Posterior vena cava (tissue), 2 donors: ENCODE measurements at regions not wholly inside any gene's neighbourhood (a gene's known extent, or its start where the extent isn't known, plus 50 kb on each side); places are given as distances from the start of the nearest gene placed in this dataset.

Source experiments
- DNase-seq: peaks from one replicate; pipeline ENCODE4 v3.0.0-alpha.2; 2020; ENCODE audit warnings: low spot score
- intact Hi-C, 2 donors: fragments of 100-400 bp; cut with DNase I; formaldehyde crosslinking; loops; one replicate each; pipeline versions ENCODE4 v1.14.1 to v1.14.2; 2022 to 2023
- donor health status: DM: yes; HTN: yes; CAD: no.
- donor health status: DM: yes; HTN: yes; CAD: no.

- intact Hi-C loops = no loop called here
- no peak for DNase-seq
Observed at GRCh38 chr6:90439586-90439985, 142.9 kb upstream of the BACH2 start.

DNA sequence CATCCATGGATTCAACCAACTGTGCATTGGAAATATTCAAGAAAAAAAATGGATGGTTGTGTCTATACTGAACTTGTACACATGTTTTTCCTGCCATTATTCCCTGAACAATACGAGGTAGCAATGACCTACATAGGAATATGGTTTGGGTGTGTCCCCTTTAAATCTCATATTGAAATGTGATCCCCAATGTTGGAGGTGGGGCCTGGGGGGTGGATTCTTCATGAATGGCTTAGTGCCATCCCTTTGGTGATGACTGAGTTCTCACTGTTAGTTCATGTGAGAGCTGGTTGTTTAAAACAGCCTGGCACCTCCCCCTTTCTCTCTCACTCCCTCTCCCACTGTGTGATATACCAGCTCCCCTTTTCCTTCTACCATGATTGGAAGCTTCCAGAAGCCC, 139.8 kb upstream of the BACH2 start:
- no peak for DNase-seq

DNA sequence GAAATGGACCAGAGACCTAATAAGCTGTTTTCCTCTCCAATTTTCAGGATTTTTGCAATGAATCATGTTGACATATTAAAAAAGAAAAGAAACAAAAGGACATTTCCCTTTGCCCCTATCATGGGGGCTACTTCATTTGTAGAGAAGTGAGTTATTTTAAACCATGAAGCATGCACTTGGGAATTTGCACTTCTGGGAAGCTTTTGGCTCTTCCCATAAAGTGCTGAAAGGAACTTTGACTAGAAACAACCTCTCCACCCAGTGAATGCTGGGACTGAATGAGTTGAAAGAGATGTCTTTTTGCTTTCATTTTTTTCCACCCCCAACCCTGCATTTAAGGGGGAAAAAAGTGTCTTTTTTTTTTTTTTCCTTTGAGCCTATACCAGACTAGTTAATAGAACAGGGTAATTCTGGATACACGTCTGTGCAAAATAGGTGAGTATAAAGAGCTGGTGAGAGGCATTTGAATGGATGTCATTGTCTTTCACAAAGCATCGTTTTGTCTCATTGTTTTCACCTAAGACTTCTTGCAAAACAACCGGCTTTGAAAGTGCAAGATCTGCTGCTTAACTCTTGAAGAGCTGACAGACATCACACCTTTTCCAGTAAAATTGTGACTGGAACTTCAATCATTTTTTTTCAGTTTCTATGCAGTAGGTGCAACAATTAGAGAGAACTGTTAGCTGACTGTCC, 138.7 kb upstream of the BACH2 start:
- DNase-seq = no peak
- intact Hi-C loops = no loop called here

More for the DNA sequence above, 139.8 kb upstream of the BACH2 start:
- intact Hi-C loops = no loop called here

DNA sequence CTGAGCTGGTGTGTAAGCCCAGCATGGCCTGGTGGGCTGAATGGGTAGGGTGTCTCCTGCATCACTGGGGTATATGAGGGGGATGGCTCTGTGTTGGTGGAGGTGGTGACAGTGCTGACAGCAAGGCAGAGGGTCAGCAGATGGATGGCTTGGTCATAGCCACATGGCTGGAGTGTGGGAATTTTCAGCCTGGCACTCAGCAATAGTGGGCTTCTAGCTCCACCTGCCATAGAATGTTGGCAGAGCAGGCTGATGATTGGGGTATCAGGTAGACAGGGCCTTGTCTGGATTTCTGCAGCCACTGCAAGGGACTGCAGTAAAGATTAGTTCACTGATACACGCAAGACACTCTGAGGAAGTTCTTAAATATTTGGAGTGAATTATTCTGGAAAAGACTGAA, 137.5 kb upstream of the BACH2 start:
- no peak for DNase-seq
- intact Hi-C loops = no loop called here

DNA sequence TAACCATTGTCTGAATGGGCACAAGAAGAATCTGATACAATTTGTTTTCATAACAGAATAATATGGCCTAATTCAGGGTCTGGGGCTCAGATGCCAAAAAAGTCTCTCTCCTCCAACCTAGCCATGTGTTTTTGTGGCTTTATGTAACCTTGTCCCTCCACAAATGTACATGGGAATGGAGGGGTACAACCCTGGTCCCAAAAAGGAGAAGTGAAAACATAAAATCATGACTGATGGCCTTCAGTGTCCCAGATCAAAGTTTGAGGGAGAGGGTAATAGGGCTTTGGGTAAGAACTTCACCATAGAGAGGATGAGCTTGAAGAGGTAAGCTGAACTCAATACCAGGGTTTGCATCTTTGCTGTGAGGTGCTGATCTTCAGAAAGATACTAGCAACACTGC, 136.3 kb upstream of the BACH2 start:
- intact Hi-C loops = no loop called here
- no peak for DNase-seq

DNA sequence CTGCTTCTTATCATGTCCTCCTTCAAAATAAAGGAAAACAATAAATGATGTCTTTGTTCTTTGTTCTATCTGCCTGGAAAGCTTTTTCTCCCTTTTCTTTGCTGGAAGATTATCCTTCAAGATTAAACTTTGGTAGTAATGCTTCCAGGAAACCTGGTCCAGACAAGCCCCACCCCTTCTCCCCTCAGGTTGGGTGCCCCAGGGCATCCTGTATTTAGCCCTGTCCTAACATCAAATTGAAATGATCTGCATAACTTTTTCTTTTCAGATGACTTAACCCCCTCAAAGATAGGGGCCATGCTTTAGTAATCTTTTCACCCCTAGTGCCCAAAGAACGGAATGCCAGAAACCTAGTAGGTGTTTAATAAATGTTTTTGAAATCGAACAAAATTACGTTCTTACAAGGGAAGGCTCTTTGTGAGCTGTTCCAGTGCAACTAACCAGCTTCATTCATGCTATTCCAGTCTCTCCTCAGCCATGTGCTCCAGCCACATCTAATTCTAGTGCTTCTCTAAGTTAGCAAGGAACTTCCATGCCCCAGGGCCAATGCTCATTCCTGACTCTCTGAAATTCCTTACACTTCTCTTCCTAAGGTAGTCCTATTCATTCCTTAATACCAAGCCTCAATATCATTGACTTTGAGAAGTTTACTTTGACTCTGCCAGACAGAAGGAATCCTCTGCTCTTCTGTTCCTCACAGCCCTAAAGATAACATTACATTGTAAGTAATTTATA, 135.6 kb upstream of the BACH2 start:
- no peak for DNase-seq
- intact Hi-C loops = no loop called here

GRCh38 chr6:90431576-90431975, 134.9 kb upstream of the BACH2 start:
- intact Hi-C loops = no loop called here
- DNase-seq = no peak

DNA sequence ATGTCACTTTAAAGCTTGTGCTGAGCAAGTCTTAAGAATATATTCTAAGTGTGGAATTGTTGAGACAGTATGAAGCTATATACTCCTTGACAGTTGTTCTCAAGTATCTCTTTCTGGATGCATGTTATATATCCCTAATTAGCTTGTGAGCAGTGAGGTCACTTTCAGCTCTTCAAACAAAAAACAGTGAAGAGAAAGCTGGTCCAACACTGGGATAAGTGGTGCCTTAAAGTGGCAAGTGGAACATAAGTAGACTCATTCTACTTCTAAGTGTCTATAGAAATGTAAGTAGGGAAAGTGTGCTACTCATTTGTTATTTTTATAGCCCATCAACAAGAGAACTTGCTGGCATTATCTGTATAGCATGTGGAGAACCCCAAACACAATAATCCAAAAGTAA, 133.1 kb upstream of the BACH2 start:
- intact Hi-C loops = no loop called here
- no peak for DNase-seq

GRCh38 chr6:90428514-90428913, 131.9 kb upstream of the BACH2 start:
- DNase-seq = no peak
- intact Hi-C loops = no loop called here

- no peak for DNase-seq
- intact Hi-C loops = no loop called here
Observed at GRCh38 chr6:90425161-90425641, 128.6 kb upstream of the BACH2 start.

DNA sequence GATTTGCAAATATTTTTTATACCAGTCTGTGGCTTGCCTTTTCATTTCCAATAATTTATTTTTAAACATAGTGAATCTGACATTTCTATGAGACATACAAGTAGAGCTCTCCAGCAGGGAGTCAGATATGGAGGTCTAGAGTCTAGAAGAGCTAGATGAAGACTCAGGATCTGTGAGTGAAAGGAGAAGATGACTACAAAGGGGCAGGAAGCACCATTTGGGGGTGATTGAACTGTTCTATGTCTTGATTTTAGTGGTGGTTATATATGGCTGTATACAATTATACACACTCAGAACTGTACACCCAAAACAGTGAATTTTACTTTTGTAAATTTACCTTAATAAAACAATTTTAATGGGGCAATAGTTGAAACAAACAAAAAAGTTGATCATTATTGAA, 127.9 kb upstream of the BACH2 start:
- intact Hi-C loops = no loop called here
- no peak for DNase-seq

DNA sequence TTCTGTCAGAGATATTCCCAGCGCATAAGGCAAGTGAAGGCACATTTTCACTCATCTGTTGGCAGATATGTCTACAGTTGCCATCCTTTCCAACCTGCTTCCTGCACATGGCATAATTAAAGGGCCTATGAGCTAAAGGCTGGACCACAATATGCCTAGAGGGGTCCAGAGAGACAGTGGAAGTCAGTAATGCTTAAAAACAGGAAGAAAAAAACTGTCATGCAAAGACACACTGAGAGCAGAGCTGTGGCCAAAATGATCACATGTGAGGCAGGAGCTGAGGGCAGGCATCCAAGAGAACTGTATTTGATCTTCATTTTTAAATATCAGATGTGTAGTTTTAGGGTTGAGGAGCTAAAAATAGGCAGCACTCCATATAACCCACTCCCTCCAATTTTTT, 125.0 kb upstream of the BACH2 start:
- intact Hi-C loops = no loop called here
- no peak for DNase-seq

- intact Hi-C loops = no loop called here
- DNase-seq = no peak
Observed at GRCh38 chr6:90420500-90420899, 123.9 kb upstream of the BACH2 start.

- intact Hi-C loops = no loop called here
- DNase-seq = no peak
Observed at GRCh38 chr6:90417385-90417784, 120.7 kb upstream of the BACH2 start.

GRCh38 chr6:90416322-90416721, 119.7 kb upstream of the BACH2 start:
- intact Hi-C loops = no loop called here
- DNase-seq = no peak

DNA sequence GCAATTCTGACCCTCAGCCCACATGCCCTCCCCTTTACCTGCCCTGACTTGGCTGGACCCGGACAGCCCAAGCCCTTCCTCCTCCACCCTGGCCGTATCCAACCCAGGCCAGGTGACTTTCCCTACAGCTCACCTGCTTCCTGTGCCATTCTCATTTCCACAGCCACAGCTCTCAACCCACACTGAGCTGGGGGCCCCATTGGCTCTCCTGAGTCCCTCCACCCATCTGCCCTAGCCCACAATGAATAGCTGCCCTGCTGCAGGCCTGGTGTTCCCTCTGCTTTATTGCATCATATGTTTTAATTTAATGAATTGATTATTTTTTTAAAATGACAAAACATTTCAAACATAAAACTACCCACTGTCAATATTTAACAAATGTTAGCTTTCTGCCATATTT, 118.5 kb upstream of the BACH2 start:
- DNase-seq = no peak
- intact Hi-C loops = no loop called here

GRCh38 chr6:90414352-90414751, 117.7 kb upstream of the BACH2 start:
- intact Hi-C loops = no loop called here
- DNase-seq = no peak

- no peak for DNase-seq
- intact Hi-C loops = no loop called here
Observed at GRCh38 chr6:90413867-90414266, 117.2 kb upstream of the BACH2 start.

DNA sequence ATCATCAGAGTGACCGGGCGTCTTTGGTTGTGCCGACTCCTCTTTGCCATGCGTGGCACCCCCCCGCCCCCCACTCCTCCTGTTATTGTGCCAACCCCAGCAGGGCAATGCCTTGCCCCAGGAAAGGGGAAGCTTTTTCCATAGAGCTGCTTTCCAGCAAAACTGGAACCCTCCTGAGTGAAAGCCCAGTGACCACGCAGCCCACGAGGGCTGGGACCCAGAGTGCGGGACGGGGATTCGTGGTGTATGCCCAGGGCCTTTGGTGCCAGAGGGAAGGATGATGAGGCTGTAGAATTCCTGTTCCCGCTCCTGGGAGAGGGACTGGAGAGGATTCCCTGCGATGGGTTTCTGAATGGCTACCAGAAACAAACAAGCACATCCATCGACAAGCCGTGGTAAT, 116.8 kb upstream of the BACH2 start:
- no peak for DNase-seq
- intact Hi-C loops = no loop called here

DNA sequence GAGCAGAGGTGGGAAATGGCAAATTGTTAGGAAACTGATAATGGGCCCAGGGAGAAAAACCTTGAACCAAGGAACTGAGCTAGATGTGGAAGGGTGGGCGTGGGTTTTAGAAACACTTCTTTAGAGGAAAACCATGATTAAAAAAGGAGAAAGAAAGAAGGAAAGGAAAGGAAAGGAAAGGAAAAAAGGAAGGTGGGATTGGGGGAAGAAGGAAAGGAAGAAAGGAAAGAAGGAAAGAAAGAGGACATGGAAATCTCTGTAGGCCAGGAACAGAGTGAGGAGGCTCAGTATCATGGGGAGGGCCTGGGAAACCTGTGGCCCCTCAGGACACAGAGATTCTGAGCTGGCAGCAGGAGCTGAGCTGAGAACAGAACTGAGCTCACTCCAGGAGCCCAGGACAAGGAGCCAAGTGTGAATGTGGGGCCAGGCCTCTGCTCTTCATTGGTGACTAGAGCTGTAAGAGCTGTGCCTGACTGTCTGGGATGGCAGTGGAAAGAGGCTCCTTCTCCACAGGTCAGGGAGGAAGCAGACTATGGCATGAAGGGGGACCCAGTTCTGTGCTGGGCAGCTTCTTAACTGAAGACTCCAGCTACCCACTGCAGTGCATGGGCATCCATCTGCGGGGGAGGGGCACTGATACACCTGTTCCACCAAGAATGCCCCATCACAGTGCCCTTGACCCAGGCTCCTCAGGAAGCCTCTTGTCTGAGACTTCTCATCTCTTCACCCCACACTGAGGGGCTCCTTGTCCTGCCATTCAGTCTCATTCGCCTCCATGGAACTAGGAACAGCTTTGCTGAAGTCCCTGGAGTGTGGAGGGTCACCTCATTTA, 116.1 kb upstream of the BACH2 start:
- intact Hi-C loops = no loop called here
- DNase-seq = no peak
